ENCODE measurements at regions not wholly inside any gene's neighbourhood (a gene's known extent, or its start where the extent isn't known, plus 50 kb on each side); places are given as distances from the start of the nearest gene placed in this dataset.
"Not testable (repeated sequence)": the region's sequence is repeated elsewhere in the genome, so short reads cannot be mapped to it uniquely, and the experiment has no call there.

- DNase-seq: not testable (repeated sequence)
Observed at GRCh38 chr1:206405282-206405681, 65.0 kb upstream of the IKBKE start.

GRCh38 chr1:206408371-206409288 is 61.6 kb upstream of the IKBKE start:
- DNase-seq: not testable (repeated sequence)

GRCh38 chr1:206411321-206411720 is 59.0 kb upstream of the IKBKE start:
- DNase-seq: no peak

- no peak for DNase-seq
Observed at GRCh38 chr1:206415942-206416341, 54.3 kb upstream of the IKBKE start.

GRCh38 chr1:206417774-206418614 is 52.3 kb upstream of the IKBKE start:
- DNase-seq: no peak

GRCh38 chr1:206419250-206419649 is 51.0 kb upstream of the IKBKE start:
- DNase-seq: no peak

- DNase-seq: no peak
Observed at GRCh38 chr1:206419783-206420182, 50.5 kb upstream of the IKBKE start.

GRCh38 chr1:206420471-206420870 is 49.8 kb upstream of the IKBKE start:
- no peak for DNase-seq
